ENCODE measurements at regions not wholly inside any gene's neighbourhood (a gene's known extent, or its start where the extent isn't known, plus 50 kb on each side); places are given as distances from the start of the nearest gene placed in this dataset.
"Not testable (repeated sequence)": the region's sequence is repeated elsewhere in the genome, so short reads cannot be mapped to it uniquely, and the experiment has no call there.

DNA sequence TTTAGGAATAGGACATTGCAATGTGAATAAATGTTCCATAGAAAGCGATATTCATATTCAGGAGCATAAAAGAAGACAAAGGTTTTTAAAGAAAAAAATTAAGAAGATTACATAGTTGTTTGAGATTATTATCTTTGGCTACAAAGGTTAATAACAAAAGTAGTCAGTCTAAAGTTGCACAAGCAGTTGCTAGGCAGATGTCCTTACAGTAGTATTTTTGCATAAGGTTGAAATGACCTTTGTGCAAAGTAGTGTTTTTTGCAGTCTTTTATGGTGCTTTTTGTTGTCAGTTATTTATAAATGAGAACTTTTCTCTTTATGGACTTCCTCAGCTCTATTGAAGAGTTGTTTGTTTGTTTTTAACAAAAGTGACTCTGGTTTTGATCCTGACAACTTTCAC lies 447.8 kb downstream of the AMY1C start:
- H3K9me3 ChIP-seq (ENCODE audit: low read depth) = no peaks in the 10 kb centered on the region
- no peak overlapping the region for H3K27ac ChIP-seq
- no peaks in the 10 kb centered on the region for H3K4me1 ChIP-seq (ENCODE audit: insufficient read depth)
- WGBS (ENCODE audit: low lambda C conversion rate, missing lambda C conversion rate) = 91% methylated on average over 1 of the region's 1 CpG
- no peaks in the 10 kb centered on the region for H3K27me3 ChIP-seq
- no peak overlapping the region for H3K4me2 ChIP-seq
- TF ChIP-seq, protein P1, sequence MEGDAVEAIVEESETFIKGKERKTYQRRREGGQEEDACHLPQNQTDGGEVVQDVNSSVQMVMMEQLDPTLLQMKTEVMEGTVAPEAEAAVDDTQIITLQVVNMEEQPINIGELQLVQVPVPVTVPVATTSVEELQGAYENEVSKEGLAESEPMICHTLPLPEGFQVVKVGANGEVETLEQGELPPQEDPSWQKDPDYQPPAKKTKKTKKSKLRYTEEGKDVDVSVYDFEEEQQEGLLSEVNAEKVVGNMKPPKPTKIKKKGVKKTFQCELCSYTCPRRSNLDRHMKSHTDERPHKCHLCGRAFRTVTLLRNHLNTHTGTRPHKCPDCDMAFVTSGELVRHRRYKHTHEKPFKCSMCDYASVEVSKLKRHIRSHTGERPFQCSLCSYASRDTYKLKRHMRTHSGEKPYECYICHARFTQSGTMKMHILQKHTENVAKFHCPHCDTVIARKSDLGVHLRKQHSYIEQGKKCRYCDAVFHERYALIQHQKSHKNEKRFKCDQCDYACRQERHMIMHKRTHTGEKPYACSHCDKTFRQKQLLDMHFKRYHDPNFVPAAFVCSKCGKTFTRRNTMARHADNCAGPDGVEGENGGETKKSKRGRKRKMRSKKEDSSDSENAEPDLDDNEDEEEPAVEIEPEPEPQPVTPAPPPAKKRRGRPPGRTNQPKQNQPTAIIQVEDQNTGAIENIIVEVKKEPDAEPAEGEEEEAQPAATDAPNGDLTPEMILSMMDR (IDR thresholded peaks at IDR 0.05; ENCODE audit: poor library complexity) = no peak
- no peak for TF ChIP-seq EZH2phosphoT487 (IDR thresholded peaks at IDR 0.05; ENCODE audit: low read depth, severe bottlenecking, unreplicated experiment)
- TF ChIP-seq EZH2 (IDR thresholded peaks at IDR 0.05; ENCODE audit: borderline replicate concordance) = no peak
- no peak overlapping the region for H2AFZ ChIP-seq
- no peak overlapping the region for H3K4me3 ChIP-seq
- H3K79me2 ChIP-seq = no peaks in the 10 kb centered on the region
- DNase-seq (ENCODE audit: low spot score) = no peak
- no peaks in the 10 kb centered on the region for H4K20me1 ChIP-seq (ENCODE audit: insufficient read depth, poor library complexity, severe bottlenecking)
- H3K9me2 ChIP-seq (replicated peaks; ENCODE audit: insufficient read depth) = no peaks in the 10 kb centered on the region
- H3K36me3 ChIP-seq (replicated peaks; ENCODE audit: insufficient read depth, low read depth) = no peaks in the 10 kb centered on the region

DNA sequence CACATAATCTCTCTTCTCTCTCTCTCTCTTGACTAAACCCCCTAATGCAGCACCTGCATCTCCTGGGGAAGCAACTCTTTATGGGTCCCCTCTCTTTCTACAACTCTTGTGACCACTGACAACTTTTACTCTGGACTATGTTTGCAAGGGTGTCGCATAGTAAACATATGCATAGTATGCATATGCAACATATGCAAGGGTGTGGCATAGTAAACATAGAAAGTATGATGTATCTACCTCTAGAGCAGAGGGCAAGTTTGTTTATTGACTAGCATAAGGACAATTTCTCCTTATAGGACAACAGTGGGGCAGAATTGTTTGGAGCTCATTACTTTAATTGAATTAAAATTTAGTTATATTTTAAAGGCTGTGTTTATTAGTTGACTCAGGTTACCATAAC lies 462.5 kb downstream of the AMY1C start:
- 84% methylated on average over 1 of the region's 1 CpG for WGBS (ENCODE audit: low lambda C conversion rate, missing lambda C conversion rate)
- Histone ChIP-seq H3K4me3 (no peak overlapping the region), H3K4me2 (no peak overlapping the region), H2AFZ (no peak overlapping the region), H3K27ac (no peak overlapping the region), H3K4me1 (ENCODE audit: insufficient read depth) (no peaks in the 10 kb centered on the region), H3K79me2 (no peaks in the 10 kb centered on the region), H3K9me3 (ENCODE audit: low read depth) (no peaks in the 10 kb centered on the region), H3K9me2 (replicated peaks; ENCODE audit: insufficient read depth) (no peaks in the 10 kb centered on the region), H3K27me3 (no peaks in the 10 kb centered on the region), H4K20me1 (ENCODE audit: insufficient read depth, poor library complexity, severe bottlenecking) (no peaks in the 10 kb centered on the region), H3K36me3 (replicated peaks; ENCODE audit: insufficient read depth, low read depth) (no peaks in the 10 kb centered on the region)
- TF ChIP-seq EZH2phosphoT487 (IDR thresholded peaks at IDR 0.05; ENCODE audit: low read depth, severe bottlenecking, unreplicated experiment) (no peak), EZH2 (IDR thresholded peaks at IDR 0.05; ENCODE audit: borderline replicate concordance) (no peak)
- TF ChIP-seq, protein P1 (IDR thresholded peaks at IDR 0.05; ENCODE audit: poor library complexity) = no peak
- DNase-seq (ENCODE audit: low spot score) = no peak

DNA sequence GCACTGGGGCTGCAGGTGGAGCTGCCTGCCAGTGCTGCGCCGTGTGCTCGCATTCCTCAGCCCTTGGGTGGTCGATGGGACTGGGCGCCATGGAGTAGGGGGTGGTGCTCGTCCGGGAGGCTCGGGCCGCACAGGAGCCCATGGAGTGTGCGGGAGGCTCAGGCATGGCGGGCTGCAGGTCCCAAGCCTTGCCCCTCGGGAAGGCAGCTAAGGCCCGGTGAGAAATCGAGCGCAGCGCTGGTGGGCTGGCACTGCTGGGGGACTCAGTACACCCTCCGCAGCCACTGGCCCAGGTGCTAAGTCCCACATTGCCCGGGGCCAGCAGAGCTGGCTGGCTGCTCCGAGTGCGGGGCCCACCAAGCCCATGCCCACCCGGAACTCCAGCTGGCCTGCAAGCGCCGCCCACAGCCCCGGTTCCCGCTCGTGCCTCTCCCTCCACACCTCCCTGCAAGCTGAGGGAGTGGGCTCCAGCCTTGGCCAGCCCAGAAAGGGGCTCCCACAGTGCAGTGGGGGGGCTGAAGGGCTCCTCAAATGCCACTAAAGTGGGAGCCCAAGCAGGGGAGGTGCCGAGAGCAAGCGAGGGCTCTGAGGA lies 467.8 kb downstream of the AMY1C start:
- H3K9me2 ChIP-seq (replicated peaks; ENCODE audit: insufficient read depth); H3K79me2 ChIP-seq; H3K27me3 ChIP-seq; H3K4me1 ChIP-seq (ENCODE audit: insufficient read depth); H3K4me3 ChIP-seq; H3K4me2 ChIP-seq; H3K36me3 ChIP-seq (replicated peaks; ENCODE audit: insufficient read depth, low read depth); H2AFZ ChIP-seq; H3K27ac ChIP-seq; H4K20me1 ChIP-seq (ENCODE audit: insufficient read depth, poor library complexity, severe bottlenecking); DNase-seq (ENCODE audit: low spot score); H3K9me3 ChIP-seq (ENCODE audit: low read depth): not testable (repeated sequence)
- 92% methylated on average over 23 of the region's 28 CpGs for WGBS (ENCODE audit: low lambda C conversion rate, missing lambda C conversion rate)

DNA sequence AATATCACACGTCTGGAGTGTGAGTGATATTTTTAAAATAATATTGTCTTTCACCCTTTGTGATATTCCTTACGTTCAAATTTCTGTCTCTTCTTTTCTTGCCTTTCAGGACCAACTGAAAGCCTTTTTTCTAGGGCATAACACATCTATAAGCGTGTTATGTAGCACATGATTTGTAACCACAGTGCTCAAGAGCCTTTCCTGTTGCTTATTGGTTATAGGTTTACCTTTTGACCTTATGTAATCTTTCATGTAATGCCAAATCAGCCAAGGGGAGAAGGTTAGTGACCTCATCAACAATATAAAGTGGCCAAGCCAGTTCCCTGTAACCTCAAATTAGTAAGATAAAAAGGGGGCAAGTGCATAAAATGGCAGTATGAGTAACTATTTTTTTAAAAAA lies 480.2 kb downstream of the AMY1C start:
- Histone ChIP-seq H3K4me2 (no peak overlapping the region), H3K9me3 (ENCODE audit: low read depth) (no peaks in the 10 kb centered on the region), H3K36me3 (replicated peaks; ENCODE audit: insufficient read depth, low read depth) (no peaks in the 10 kb centered on the region), H3K27ac (no peak overlapping the region), H3K4me3 (no peak overlapping the region), H3K4me1 (ENCODE audit: insufficient read depth) (no peaks in the 10 kb centered on the region), H4K20me1 (ENCODE audit: insufficient read depth, poor library complexity, severe bottlenecking) (no peaks in the 10 kb centered on the region), H3K9me2 (replicated peaks; ENCODE audit: insufficient read depth) (no peaks in the 10 kb centered on the region), H2AFZ (no peak overlapping the region), H3K79me2 (no peaks in the 10 kb centered on the region), H3K27me3 (no peaks in the 10 kb centered on the region)
- no peak for DNase-seq (ENCODE audit: low spot score)
- TF ChIP-seq EZH2 (IDR thresholded peaks at IDR 0.05; ENCODE audit: borderline replicate concordance) = no peak
- 85% methylated on average over 3 of the region's 3 CpGs for WGBS (ENCODE audit: low lambda C conversion rate, missing lambda C conversion rate)
